Stimulated activated CD8-positive, alpha-beta memory T cell treated with anti-CD3 and anti-CD28 coated beads, Interleukin-4, amount 100 ng/mL, for 24 hours (primary cell): ENCODE measurements at regions not wholly inside any gene's neighbourhood (a gene's known extent, or its start where the extent isn't known, plus 50 kb on each side); places are given as distances from the start of the nearest gene placed in this dataset.

Experiments
- DNase-seq: peaks from one replicate; pipeline ENCODE4 v3.0.0-alpha.2; 2020; ENCODE audit warnings: low read depth

DNA sequence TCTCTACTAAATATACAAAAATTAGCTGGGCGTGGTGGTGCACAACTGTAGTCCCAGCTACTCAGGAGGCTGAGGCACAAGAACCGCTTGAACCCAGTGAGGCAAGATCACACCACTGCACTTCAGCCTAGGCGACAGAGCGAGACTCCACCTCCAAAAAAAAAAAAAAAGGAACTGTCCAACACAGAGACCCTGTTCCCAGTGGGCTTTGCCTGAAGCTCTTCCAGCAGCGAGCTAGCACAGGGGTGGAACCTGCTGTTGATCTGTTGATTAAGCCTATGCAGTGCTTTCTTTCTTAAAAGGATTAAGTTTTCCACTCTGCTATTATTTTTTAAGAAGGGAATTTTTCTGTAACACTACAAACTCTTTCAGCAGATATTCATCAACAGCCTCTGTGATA is 171.0 kb upstream of the TUT7 start:
- no peak for DNase-seq

DNA sequence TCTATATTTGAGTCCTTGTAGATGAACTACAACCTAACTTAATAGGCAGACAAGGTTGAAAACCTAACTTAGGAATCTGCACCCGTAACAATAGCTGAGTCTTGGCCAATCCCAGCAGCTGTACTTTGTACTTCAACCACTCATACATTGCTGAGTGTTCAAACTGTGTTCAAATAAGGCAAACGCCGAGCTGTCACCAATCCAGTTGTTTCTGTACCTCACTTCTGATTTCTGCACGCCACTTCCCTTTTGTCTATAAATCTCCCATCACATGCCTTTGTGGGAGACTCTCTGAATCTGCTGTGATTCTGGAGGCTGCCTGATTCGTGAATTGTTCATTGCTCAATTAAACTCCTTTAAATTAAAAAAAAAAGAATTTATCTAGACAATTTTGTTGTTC is 167.8 kb upstream of the TUT7 start:
- DNase-seq, result no peak

DNA sequence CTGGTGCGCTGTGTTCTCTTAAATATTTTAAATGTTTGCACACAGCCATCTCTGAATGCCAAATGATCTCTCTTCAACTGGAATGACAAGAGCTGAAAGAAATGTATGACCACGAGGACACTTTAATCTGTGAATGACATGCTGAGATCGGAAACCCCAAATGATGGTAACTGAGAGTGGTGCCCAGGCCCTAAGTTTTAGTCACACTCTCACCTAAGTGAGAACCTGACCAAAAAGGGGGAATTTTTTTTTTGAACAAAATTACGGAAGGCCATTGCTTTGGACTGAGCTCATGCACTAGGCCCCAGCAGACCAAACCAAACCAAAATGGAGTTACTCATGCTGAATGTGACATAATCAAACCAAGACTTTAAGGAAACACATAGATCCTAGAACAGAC is 167.1 kb upstream of the TUT7 start:
- no peak for DNase-seq

DNA sequence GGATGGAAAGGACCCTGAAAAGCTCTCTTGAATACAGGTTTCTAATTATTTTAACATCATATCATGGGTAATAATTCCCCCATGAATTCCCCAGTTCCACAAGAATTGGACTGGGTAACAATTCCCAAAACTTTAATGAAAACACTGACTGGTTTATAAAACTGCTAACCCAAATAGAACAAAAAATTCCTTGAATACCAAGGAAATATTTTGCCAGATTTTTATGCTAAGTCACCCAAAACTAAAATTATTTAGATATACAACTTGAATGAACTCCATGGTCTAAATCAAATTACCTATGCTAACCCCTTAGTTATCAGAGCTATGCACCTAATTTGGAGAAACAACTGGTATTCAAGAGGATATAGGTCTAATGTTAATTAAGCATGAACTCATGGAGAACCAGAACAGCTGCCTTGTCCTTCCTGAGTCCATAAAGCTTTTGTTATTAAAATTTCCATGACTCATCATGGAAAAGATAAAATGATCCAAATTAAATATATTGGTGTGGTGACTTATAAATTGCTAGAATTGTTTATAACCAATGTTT is 164.9 kb upstream of the TUT7 start:
- no peak for DNase-seq

DNA sequence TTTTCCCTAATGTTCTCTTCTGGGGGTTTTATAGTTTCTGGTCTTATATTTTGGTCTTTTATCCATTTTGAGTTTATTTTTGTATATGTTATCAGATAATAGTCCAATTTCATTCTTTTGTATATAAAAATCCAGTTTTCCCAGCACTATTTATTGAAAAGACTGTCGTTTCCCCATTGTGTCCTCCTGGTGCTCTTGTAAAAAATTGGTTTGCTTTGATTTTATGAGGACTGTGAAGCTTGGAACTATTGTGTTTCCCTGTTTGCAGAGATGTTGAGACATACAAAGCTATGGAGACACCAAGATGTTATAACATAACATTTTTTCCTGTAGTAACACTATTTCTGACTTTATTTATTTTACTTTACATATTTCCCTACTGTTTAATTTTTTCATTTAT is 163.3 kb upstream of the TUT7 start:
- DNase-seq, result no peak

DNA sequence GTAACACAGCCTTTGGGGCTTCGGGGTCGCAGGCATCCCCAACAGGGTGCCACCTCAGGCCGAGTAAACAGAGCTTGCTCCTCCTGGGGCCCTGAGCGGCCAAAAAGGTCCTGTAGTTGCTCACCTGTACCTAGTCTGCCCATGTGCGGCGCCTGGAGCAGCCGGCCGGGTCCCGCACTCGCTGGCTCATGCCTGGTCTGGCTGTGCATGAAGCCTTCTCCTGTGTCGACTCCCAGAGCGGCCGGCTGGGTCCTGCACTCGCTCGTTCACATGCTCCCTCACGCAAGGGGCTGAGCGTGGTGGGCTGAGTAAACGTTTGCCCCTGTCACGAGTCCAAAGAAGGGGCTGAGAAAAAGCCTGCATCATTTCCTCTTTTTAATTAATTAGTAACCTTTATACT is 162.4 kb upstream of the TUT7 start:
- DNase-seq, result no peak

DNA sequence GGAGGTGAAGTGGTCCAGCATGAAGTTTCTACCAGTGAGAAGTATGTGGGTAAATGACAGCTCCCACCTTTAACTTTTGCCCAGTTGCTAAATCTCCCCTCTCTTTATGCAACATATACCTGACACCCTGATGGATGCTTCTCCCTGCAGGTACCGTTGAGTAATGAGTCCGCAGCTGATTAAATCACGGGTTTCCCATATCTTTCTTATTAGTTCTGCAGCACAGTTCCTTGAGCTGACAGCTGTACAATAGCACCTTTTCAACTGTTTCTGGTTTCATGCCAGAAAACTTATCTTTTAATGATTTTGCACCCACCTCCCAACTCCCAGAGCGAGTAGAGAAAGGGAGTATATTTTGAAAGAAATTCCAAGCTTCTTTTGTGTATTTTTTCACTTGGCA is 161.0 kb upstream of the TUT7 start:
- no peak for DNase-seq

DNA sequence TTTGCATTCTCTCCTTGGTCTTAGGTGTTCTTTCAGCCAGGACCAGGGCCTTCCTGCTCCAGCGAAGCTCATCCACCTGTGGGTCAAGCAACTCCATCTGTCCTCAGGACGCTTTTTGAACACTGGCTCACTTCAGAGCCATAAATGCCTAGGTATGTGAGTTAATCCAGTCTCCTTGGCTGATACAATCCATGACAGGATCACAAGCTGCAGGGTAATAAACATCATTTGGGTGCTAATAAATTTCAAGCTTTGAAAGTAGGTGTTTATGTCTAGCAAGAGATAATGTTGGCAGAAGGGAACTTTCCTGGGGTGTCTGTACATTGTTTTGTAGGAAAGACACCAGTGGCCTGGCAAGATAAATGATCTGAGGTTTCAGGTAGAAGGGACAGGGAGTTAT is 159.2 kb upstream of the TUT7 start:
- DNase-seq, result no peak

DNA sequence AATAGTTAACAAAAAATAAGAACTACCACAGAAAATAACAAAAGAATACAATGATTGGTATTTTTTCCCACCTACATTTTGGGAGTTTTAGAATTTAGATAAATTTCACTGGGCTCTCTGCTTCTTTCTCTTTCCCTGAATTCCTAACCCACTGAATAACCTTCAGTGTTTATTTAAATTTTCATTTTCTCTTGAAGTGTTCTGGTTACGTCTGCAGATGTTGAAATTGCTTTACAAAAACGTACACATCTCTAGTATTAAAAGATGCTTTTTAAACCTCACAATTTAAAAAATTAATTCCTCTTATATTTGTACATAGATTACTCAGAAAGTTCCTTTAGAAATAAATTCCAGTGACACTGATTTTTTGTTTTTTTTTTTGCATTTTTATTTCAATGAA is 158.7 kb upstream of the TUT7 start:
- no peak for DNase-seq

DNA sequence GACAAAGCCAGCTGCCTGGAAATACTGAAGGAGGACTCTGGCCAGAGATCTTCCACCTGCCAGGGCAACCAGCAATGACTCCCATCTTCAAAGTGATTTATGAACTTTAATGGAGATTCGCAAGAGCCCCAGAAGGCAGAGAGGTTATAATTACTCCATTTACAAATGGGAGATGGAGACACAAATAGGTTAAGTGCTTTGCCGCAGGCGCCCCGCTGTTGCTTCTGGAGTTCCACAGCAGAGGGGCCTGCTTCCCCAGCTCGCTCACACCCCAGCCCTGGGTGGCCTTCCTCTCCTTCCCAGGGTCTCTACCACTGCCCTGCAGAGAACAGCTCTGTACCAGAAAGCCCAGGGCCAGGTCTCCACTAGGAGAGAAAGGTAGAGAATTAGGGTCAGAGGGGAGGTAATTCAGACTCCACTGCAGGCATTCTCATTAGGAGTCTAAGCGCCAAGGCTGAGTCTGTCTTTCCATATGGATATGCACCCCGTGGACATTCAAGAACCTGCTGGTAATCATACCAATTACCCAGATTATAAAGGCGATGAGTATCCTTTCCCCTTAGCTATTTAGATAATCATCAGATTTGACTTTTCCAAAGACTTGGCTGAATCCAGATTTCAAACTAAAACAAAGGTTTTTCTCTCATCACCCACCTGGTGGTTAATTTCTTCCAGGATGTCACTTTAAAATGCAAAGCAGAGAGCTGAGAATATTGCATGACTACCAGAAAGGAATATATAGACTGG is 157.6 kb upstream of the TUT7 start:
- no peak for DNase-seq

DNA sequence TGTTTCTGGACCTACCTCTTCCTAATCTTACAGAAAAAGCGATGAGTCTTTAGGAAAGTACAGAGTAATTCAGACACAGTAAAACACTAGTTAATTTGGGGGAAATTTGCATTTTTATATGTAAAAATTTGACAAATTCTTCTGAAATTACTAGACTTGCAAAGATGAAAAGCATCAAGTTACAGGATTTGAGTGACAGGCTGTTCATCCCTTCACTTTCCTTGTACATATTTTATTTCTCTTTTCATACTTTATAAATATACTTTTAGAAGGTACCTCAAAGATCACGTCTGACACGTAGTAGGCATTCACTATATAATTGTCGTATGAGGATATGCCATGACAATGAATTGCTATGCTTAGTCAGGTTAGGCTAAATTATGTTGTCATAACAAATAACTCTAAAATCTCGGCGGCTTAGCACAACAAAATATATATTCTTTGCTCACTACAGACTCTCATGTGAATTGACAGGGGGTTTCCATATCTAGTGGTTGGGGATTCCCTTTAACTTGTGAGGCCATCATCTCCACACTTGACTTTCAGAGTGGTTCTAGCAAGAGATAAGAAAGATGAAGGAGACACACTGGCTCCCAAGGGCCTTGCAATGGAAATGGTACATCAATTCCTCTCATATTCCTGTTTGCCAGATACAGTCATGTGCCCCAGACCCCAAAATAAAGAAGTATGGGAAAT is 154.1 kb upstream of the TUT7 start:
- DNase-seq, result no peak

DNA sequence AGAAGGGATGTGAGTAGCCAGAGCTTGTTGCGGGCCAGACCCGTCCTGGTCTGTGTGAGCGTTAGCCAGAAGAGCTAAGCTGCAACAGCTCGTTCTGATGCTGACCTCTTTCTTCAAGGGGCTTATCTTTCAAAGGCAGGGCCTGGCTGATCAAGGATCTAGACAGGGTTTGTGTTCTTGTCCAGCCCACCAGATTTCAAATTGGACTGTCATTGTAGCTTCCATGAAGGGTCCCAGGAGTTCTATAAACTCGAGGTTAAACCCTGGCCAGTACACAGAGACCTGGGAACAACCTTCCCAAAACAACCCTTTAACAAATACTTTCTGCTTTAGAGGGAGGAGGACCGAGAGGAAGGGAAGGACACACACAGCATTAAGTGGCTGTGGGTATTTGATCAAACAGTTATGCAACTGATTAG is 153.0 kb upstream of the TUT7 start:
- no peak for DNase-seq

DNA sequence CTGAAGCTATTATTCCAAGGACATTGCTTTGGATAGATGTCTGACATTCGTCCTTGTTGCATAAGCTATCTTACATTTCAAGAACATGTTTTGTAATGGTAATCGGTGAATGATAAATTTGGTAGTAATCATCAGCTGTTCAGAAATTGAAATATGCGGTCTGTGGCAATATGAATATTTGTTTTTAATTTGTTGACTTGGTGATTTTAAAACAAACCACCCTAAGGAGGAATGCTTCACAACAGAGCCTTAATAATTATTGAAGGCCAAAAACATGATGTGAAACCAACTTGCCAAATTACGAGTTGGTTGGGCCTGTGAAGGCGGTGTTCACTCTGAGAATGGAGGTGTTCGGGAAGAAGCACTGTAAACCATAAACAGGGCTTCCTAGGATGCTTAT is 149.7 kb upstream of the TUT7 start:
- no peak for DNase-seq

DNA sequence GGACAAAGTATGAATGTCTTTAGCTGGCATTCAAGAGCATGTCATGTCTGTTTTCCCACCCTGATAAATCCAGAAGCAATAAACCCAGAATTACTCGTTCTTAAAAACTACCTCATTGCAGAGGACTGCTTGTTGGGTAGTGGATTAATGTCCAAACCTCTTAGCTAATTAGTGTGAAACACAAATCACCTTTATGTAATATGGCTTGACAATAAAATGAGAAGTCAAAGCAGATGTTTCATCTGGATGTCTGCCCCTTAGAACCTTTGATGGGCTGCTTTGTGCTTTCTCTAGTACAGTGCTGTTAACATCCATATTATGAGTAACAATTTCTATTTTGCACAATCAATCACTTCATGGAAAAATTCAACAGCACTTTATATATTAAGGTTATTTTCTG is 149.1 kb upstream of the TUT7 start:
- no peak for DNase-seq

DNA sequence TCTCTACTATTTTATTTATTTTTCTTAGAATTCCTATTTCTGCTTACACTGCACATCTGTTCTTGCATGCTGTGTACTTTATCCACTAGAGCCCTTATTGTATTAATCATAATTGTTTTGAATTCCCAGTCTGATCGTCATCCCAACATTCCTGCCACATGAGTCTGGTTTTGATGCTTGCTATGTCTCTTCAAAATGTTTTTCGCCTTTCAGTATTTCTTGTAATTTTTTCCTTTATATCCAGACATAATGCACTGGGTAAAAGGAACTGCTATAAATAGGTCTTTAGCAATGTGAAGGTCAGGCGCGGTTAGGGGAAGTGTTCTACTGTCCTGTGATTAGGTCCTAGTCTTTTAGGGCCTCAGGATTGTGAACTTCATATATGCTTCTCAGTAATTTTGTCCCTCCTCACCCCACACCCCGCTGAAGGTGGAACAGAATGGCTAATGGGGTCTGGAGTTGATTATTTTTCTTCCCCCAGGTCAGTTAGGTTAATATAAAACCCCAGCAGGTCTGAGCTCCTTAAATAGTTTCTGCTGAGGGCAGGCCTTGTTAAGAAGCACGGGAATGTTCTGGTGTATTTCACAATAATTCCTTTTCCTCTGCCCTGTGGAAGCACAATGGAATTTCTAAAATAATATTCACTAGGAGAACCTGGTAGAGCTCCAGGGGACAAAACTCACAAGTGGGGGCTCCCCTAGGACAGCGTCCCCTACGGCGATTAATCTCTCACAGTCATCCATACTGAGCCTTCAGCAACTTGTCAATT is 146.6 kb upstream of the TUT7 start:
- DNase-seq, result no peak

DNA sequence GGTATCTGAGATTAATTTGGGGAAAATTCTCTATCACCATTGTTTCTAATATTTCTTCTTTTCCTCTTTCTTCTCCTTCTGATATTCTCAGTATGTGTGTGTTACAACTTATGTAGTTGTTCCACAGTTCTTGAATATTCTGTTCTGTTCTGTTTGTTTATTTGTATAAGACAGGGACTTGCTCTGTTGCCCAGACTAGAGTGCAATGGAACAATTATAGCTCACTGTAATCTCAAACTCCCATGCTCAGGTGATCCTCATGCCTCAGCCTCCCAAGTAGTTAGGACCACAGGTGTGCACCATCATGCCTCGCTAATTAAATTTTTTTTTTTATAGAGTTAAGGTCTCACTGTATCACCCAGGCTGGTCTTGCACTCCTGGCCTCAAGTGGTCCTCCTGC is 145.8 kb upstream of the TUT7 start:
- DNase-seq, result no peak

DNA sequence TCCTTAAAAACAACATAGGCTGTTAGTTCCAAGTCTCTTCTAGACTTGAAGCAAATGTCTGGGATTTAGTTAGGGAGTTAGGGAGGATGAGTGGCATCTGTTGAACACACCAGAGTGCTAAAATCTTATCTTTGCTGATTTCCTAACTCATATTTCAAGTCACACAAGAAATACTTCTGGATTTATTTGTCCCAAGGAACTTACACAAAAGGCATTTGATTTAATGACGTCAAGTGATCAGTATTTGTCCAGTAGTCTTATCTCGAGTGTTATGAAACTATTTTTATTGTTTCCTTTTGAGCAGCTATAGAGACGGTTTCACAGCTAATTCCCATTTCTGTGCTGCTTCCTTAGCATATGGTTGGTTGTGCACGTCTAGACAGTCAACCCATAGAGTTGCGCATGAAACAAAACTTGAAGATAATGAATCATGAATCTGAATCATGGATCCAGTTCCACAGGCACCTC is 140.5 kb upstream of the TUT7 start:
- no peak for DNase-seq

DNA sequence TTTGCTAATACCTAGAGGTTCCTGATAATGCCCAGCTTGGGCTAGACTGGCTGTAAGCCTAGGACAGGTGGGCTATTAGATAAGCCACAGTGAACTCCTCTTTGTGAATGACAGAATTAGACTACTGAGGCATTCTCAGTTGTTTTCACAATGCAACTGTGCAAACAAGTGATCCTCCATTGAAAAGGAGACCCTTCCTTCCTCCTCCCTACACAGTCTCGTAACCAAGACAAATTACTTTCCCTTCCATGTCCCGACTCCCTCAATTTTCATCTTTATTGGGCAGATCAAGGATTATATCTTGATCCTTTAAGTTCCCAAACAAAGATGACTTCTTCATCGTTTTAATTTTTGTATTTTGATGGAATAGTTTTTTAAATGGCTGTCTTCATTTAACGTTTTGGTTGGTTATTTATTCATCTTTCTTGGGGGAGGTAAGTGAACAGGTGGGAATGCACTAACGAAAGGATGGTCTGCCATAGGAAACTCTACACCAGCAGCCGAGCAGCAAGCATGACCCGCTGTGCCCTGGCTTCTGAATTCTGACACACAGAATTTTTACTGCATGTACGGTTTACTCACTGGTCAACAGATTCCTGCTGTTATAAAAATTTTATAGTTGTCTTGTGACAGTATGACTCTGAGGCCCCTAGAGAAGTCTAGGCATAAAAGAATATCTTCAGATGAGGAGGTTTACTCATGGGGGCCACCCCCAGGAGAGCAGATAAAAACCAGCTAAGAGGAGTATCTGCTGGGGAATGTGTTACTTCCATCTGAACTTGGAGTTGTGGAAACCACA is 137.5 kb upstream of the TUT7 start:
- no peak for DNase-seq

DNA sequence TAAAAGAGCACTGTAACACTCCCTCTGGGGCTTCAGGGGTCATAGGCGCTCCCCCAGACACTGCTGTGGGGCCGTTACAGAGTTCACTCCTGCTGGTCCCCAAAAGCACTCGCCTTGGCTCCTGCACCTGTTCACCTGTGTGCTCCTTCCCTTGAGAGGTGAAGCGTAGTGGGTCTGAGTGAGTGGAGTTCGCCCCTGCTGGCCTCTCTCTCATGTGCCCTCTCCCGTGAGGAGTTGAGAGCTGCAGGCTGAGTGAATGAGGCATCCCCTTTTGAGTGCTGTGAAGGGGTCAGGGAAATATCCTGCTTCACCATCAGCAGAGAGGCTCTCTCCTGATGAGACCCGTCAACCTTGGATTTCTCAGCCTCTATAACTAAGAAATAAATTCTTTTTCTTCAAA is 134.6 kb upstream of the TUT7 start:
- DNase-seq, result no peak

DNA sequence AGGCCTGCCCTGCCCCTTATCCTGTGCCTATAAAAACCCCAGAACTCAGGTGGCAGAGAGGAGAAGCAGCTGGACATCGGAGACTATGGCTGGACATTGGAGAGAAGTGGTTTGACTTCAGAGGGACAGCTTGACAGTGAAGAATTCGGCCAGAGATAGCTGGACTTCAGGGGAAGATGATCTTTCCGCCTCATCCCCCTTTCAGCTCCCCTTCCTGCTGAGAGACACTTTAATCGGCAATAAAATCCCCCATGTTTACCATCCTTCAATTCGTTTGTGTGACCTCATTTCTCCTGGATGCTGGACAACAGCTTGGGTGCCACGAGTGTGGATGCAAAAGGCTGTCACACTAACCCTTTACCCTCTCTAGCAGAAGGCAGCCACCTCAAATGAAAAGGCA is 134.1 kb upstream of the TUT7 start:
- no peak for DNase-seq

DNA sequence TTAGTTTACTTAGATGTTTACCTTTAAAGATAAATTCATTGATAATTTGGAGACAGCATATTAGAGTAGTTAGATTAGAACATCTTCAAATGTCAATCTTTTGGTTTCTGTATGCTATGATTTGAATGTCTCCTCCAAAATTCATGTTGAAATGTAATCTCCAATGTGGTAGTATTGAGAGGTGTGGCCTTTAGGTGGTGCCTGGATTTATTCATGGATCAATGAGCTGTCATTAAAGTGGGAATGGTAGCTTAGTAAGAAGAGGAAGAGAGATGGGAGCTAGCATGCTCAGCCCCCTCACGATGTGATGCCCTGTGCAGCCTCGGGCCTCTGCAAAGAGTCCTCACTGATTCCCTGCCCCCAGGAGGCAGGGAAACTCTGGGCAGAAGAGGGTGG is 133.6 kb upstream of the TUT7 start:
- DNase-seq, result no peak
